K562 (cell line): ENCODE measurements at regions not wholly inside any gene's neighbourhood (a gene's known extent, or its start where the extent isn't known, plus 50 kb on each side); places are given as distances from the start of the nearest gene placed in this dataset.
"Not testable (repeated sequence)": the region's sequence is repeated elsewhere in the genome, so short reads cannot be mapped to it uniquely, and the experiment has no call there.

Experiments
- ADNP ChIP-seq: fragments of 200-800 bp; sonication (Bioruptor generic); IDR thresholded peaks from 2 replicates; pipeline ENCODE4 v1.6.1; 2016; ENCODE audit warnings: missing genetic modification characterization, missing compliant biosample characterization
- ATF1 ChIP-seq, 2 experiments: fragments of 450-650 bp in 1 of 2; IDR thresholded peaks; 2 replicates each; pipeline ENCODE4 v1.6.1; 2016; ENCODE audit warnings: missing compliant biosample characterization in 1 of 2, missing genetic modification characterization in 1 of 2
- CTCF ChIP-seq, 3 experiments: IDR thresholded peaks in 2 of 3; conservative IDR thresholded peaks in 1 of 3; 2 replicates each; pipeline ENCODE4 v1.5.1; 2011 to 2012; ENCODE audit warnings: low read length in 3 of 3, mild to moderate bottlenecking in 3 of 3, control low read depth in 2 of 3, improper control_type of control experiment in 1 of 3, inconsistent platforms in 1 of 3, low read depth in 1 of 3, mixed read lengths in 1 of 3, moderate library complexity in 1 of 3; ENCODE audit not compliant: insufficient read depth in 2 of 3
- HMG20B ChIP-seq: fragments of 250-450 bp; sonication (Bioruptor Pico); IDR thresholded peaks from 2 replicates; pipeline ENCODE4 v1.5.0; 2021; ENCODE audit warnings: mild to moderate bottlenecking
- POLR2A ChIP-seq: fragments of 450-650 bp; conservative IDR thresholded peaks from 2 replicates; pipeline ENCODE4 v1.6.1; 2016
- RCOR1 ChIP-seq, 2 experiments: IDR thresholded peaks; 2 replicates each; pipeline ENCODE4 v1.6.1; 2012; ENCODE audit warnings: low read depth in 2 of 2, low read length in 2 of 2, borderline replicate concordance in 1 of 2, improper control_type of control experiment in 1 of 2
- ZNF280A ChIP-seq: fragments of 450-650 bp; IDR thresholded peaks from 2 replicates; pipeline ENCODE4 v1.6.1; 2018; ENCODE audit warnings: mild to moderate bottlenecking, low read depth; ENCODE audit not compliant: partially characterized antibody
- ZNF384 ChIP-seq: IDR thresholded peaks from 2 replicates; pipeline ENCODE4 v1.6.1; 2012; ENCODE audit warnings: low read depth, low read length, improper control_type of control experiment

GRCh38 chrX:37090142-37090541, 82.0 kb downstream of the FAM47C start:
- TF ChIP-seq CTCF (IDR thresholded peaks at IDR 0.05 in 2 of 3, conservative IDR thresholded peaks at IDR 0.05 in 1 of 3; ENCODE audit: insufficient read depth in 2 of 3, low read depth in 1 of 3, low read length in 3 of 3); ATF1 (CRISPR knock-in tag; IDR thresholded peaks at IDR 0.05); ATF1 (tag; IDR thresholded peaks at IDR 0.05); ADNP (tag); POLR2A; ZNF384; HMG20B (CRISPR knock-in tag); RCOR1 (IDR thresholded peaks at IDR 0.05; ENCODE audit: borderline replicate concordance in 1 of 2, low read depth in 2 of 2, low read length in 2 of 2); ZNF280A: not testable (repeated sequence)
